ENCODE measurements at regions not wholly inside any gene's neighbourhood (a gene's known extent, or its start where the extent isn't known, plus 50 kb on each side); places are given as distances from the start of the nearest gene placed in this dataset.
A peak's percentile ranks its signal among the peaks of the same experiment; 100 is the strongest.
"Not testable (repeated sequence)": the region's sequence is repeated elsewhere in the genome, so short reads cannot be mapped to it uniquely, and the experiment has no call there.

DNA sequence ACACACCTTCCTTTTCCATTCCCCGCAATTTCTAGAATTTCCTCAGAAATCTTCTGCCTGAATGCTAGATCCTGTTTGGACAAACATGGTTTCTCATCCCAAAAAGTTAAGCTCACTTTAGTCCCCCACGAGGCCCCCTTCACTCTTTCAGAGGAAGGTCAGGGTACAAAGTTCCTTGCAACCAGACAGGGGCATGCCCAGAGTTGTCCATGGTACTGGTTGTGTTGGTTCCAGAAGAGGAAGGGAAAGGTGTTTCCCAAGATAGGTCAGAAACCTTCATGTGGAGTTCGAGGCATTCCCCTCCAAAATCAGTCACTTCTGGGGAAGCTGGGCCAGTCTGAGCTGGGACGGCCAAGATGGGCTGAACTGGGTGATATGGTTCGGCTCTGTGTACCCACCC is 167.6 kb upstream of the MAFB start:
- DNase-seq (ENCODE audit: low spot score): no peak

DNA sequence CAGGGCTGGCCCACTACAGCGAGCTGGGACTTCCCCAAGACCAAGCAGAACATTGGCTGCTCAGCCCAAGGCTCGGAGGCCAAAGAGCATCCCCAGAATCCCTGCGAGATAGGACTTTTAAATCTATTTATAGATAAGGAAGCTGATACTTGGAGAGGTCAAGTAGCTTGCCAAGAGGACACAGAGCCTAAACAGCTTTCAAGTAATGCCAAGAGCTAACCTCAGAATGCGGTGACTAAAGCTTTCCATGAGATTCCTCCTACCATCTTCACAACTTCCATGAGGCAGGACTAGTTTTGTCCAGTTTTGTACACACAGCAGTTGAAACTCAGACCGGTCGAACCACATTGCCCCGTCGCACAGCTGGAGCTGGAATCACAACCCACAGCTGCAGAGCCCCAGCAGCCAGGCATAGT is 168.1 kb upstream of the TOP1 start:
- no peak for DNase-seq (ENCODE audit: low spot score)

DNA sequence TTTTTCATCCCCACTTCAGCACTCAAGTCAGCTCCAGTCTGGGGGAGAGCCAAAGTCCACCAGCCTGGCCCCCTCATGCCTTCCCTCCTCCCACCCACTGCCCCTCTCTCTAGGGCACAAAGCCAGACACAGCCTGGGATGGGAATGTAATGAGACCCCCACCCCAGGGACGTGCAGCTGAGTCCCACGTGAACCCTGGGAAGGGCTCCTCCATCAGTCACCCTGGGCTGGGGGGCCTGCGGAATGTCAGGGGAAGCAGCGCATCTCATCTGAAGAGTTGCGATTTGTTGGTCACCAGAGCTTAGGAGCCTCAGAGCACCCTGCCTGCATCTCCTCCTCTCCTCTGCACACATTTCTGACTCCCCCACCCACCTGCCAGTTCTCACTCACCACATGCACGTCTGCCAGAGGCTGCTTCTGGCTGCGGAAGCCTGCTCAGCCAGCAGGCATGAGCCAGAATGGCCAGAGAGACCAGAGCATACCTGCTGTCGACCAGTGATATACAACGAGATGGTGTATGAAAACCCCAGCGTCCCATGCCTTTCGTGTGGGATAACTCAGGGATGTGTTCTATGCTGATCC is 167.1 kb upstream of the TOP1 start:
- DNase-seq (ENCODE audit: low spot score): no peak

DNA sequence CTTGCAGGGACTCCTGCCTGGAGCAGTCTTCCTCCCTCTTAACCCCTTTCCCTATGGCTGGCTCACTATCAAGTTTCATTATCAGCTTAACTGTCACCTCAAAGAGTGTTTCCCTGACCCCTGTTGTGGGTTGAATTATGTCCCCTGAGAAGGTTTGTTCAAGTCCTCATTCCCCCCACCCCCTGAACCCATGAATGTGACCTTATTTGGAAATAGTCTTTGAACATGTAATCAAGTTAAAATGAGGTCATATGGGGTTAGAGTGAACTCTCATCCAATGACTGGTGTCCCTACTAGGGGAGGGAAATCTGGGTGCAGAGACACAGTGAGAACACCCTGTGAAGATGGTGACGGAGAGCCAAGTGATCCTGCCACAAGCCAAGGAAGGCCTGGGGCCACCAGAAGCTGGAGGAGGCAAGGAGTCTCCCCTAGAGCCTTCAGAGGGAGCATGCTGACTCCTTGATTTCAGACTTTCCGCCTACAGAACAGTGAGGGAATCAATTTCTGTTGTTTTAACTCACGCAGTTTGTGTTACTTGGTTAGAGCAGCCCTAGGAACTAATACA is 165.2 kb upstream of the TOP1 start:
- no peak for DNase-seq (ENCODE audit: low spot score)

DNA sequence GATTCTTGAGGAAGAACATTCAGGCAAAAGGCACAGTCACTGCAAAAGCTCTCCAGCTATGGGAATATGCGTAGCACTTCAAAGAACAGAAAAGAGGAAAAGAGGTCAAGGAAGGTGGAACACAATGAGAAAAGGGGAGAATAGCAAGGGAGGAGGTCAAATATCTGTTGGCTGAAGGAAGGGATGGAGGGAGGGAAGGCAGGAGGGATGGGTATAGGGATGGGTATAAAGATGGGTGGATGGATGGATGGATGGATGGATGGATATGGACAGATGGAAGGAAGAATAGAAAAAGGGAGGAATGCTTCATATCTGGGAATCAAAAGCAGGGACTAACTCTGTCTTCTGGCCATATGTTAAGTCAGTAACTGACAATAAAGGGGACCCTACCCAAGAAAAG is 164.2 kb upstream of the TOP1 start:
- DNase-seq (ENCODE audit: low spot score): no peak

DNA sequence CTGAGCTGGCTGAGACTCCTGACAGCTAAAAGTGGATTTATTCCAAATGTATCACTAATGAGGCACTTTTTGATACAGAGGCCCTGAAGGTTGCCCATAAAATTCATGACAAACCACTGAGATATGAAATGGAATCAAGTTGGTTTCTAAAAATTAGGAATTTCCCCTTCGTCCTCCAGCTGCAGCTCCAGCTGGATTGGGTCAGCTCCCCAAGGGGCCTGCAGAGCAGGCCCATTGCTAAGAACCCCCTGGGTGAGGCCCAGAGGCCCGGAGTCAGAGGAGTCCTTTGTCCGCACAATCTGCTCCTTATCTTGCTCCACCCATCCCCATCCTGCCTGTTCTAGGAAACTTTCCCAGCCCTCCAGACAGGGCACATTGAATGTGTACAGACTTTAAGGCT is 163.5 kb upstream of the TOP1 start:
- DNase-seq (ENCODE audit: low spot score): no peak

DNA sequence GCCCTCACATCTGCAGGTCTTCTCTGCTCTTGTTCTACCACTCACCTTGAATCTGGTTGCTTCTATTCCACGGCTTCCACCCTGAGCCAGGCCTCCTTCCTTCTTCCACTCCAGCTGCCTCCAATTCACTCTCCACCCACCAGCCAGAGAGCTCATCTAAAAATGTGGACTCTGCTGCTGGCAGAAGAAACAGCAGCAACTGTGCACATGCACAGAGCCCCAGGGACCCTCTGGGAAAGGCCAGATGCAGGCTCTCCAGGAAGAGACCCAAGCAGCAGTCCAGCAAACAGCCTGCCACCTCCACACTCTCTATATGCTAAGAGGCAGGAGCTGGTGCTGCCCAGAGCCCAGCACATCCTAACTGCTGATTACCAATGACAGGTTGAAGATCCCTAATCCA is 162.6 kb upstream of the TOP1 start:
- no peak for DNase-seq (ENCODE audit: low spot score)

DNA sequence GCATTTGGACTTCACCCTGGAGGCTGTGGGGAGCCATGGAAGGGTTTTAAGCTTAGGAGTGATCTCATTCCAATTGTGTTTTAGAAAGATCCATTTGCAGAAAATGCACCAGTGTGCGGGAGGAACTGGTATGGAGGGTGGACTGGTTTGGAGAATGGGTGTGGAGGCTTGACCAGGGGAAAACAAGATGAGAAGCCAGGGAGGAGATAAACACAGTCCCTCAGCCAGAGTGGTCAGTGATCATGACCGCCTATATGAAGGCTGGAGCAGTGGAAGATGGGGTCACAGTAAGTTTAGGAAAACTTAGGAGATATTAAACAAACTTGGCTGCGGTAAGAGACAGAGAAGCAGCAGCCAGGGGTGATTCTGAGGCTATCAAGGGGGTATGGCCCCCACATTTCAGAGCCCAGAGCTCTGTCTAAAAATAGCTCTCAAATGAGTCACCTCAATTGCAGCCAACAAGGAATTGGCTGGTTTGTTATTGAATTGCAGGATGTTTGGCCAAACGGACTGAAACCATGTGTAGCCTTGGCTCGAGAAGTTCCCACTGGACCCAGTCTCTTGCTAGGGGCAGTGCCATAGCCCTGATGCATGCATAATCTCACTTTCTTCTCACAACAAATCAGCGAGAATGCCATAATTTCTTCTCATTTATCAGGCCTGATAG is 159.9 kb upstream of the TOP1 start:
- DNase-seq (ENCODE audit: low spot score): no peak

DNA sequence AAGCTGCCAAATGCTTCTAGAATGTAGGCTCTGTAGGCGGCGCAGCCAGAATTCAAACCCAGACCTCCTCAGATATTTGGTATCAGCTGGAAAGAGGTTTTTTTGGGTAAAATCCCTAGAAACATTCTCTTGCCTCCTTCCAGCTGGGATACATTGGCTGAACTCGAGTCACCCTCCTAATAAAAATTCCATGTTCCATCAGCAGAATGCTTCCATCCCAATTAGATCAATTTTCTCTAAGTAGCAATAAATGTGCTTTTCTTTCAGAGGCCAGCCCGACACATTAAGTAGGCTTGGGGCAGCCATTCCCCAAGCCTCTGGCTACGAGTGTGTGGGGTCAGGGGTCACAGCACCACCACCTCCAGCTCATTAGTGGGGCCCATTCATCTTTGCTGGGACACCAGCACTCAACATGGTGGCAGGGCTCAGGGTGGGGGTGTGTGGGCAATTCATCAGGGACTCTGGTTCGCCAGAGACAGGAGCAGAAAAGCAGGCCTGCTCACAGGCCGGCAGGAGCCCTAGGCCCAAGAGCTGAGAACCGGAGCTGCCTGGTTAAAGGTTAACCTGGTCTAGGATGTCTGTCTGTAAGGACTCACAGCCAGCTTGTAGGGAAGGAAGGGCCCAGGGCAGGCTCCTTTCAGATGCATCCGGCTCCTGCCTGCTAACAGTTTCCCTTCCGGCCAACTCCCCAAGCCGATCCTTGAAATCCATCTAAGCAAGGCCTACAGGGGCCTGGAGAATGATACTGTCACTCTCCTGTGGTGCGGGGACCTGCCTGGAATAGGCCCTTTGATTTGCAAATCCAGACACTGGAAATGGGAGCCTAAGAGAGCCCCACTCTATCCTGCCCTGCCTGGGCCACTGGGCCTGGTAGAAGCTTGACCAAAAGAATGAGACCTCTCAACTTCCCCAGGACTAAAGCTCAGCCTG is 159.1 kb upstream of the TOP1 start:
- no peak for DNase-seq (ENCODE audit: low spot score)

DNA sequence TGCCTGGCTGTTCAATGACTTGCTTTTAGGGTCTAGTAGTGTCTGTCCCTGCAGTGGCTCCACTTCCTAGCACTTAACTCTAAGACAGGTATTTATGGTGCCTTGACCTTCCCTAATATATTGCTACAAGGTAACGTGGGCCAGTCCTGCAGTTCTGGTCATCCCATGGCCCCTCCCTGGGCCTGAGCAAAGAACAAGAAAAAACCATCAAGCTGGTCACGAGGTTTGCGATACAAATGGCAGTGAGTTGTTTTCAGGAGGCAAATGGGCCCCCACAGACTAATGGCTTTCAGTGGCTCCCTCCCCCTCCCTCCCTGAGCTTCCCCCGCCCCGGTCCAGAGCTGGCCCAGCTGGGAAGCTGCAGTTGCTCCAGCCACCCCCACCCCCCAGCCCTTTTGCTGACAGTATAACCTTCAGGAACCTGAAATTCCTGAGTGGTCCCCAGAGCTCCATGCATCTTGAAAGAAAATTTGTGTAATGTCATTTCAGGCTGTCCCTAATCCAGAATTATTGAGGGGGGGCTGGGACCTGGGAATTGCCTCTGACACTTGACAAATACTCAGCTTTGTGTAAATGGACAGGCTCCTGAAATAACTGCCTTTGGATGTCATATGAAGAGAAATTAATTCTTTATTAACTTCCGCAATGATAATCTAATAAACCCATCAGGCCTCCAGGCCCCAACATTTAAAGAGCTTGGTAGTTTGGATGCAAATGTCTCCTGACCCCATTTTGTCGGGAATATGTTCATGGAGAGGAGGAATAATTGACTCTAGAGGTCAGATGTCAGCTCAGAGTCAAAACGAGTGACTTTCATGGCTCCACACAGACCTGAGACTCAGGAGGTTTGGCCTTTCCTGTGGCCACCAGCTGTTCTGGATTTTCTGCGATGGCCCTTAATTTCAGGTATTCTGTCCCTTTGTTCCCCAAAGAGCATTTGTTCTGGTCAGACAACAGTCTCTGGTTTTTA is 153.2 kb upstream of the TOP1 start:
- DNase-seq (ENCODE audit: low spot score): no peak

DNA sequence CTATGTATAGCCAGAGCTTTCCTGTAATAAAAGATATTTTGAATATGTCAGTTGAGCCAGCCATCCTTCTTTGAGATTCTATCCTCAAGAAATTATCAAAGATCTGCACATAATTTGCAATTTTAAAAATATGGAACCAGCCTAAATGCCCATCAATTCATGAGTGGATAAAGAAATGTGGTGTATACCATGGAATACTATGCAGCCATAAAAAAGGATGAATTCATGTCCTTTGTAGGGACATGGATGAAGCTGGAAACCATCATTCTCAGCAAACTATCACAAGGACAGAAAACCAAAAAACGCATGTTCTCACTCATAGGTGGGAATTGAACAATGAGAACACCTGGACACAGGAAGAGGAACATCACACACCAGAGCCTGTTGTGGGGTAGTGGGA is 150.5 kb upstream of the TOP1 start:
- DNase-seq (ENCODE audit: low spot score): not testable (repeated sequence)

DNA sequence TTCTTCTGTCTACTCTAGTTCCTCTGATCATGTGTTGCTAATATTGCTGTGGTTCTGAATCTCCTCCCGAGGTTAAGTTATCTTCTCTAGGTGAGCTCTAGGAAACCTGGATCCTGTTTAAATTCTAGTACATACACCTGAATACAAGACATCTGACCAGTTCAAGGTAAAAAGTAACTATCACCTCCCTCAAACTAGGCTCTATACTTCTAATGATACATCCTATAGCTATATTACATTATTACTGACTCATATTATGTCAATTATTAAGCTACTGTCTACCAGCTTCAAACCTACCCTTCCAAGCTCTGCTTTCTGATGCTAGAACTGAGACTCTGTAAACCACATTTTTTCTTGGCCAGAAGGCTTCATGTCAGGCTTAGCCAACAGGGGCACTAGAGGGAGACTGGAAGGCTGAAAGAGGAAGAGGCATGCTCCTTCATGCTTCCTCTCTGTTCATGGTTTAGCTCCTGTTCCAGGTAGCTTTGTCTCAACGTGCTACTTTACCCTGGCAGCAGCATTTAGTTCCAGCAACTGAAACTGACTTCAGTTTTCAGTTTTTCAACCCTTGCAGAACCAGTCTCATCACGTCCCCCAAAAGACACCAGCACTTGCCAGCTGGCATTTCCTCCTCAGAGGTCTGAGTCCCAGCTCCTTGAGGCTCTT is 148.4 kb upstream of the TOP1 start:
- DNase-seq (ENCODE audit: low spot score): peak; percentile 35

DNA sequence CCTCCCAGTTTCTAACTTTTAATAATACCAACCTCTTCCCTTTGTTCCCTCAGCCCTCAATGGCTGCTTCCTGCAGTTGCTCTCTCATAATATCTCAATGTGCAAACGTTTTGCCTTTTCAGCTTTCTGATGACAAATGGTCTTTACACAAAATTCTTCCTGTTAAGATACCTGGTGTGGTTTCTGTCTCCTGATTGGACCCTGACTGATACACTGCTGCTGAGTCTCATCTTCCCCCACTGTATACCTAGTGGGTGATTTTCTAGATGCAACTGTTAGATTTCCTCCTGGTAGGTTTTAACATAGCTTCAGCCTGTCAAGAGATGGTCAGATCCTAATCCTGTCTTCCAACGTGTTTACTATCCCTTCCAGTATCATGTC is 147.9 kb upstream of the TOP1 start:
- no peak for DNase-seq (ENCODE audit: low spot score)

DNA sequence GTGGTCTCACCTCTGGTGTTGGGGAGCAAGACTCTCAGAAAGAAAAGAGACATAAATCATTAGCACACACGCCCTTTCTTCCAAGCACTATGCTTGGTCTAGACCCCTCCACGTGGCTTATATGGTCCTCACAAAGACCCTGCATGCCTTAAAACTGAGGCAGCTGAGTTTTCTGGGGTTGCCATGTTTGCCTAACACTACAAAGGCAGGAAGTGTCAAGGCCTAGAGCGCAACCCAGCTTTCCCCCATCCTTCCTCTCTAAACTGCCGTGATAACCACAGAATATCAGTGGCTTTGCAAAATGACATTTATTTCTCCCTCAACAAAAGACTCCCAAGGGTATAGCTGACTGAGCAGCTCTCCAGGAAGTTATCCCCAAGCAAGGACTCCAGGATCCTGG is 146.5 kb upstream of the TOP1 start:
- DNase-seq (ENCODE audit: low spot score): no peak

DNA sequence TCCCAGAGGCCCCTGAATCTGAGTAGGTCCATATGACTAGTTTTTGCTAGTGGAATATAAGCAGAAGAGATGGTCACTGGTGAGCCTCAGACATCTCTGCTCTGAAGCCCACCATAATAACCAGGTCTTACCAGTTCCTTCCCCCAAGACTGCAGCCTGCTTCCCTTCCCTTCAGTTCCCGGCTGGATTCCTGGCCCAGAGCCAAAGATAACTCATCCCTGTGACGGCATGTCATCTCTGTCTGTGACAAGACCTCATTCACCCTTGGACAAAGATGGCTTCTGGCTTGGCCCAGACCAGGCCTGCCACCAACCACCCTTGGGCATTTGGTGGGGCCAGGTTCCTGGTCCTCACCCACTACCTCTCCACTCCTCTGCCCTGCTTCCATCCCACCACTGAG is 145.5 kb upstream of the TOP1 start:
- no peak for DNase-seq (ENCODE audit: low spot score)

DNA sequence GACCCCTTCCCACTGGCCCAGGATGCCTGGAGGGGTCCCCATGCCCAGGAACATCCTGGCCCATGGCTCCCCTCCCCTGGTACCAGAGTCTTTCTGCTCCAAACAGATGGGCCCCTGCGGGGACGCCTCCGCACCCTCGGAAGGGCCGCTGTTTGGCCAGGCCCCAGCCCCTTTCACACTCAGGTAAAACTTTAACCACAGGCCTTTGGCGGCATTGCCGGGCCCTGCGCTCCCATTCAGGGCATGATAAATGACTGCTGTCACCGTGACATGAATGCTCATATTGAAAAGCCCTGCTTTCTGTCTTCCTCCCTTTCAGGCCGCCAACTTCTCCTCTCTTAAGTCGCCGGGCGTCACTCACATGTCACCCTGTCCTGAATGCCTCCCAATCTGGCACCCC is 141.5 kb upstream of the TOP1 start:
- no peak for DNase-seq (ENCODE audit: low spot score)

DNA sequence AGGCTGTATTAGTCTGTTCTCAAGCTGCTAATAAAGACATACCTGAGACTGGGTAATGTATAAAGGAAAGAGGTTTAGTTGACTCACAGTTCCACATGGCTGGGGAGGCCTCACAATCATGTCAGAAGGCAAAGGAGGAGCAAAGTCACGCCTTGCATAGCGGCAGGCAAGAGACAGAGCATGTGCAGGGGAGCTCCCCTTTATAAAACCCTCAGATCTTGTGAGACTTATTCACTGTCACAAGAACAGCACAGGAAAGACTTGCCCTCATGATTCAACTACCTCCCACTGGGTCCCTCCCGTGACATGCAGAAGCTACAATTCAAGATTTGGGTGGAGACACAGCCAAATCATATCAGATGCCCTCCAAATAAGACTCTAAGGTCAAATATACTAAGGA is 139.4 kb upstream of the TOP1 start:
- DNase-seq (ENCODE audit: low spot score): not testable (repeated sequence)

DNA sequence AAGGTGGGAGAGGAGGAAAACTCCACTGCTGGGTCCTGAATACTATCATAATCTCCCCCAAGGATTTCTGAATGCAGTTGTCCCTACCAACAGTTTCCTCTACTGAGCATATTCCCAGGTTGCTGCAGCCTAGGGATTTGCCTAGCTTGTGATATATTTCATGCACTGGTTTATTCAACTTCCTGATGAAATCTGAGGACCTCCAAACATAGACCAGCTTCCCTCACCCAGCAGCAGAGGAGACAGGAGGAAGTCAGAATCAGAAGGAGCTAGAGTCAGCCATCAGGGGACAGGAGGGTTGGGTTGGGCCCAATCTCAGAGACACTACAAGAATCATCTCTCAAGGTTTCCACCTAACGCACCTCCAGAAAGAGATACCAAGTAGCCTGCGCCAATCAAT is 138.4 kb upstream of the TOP1 start:
- no peak for DNase-seq (ENCODE audit: low spot score)

DNA sequence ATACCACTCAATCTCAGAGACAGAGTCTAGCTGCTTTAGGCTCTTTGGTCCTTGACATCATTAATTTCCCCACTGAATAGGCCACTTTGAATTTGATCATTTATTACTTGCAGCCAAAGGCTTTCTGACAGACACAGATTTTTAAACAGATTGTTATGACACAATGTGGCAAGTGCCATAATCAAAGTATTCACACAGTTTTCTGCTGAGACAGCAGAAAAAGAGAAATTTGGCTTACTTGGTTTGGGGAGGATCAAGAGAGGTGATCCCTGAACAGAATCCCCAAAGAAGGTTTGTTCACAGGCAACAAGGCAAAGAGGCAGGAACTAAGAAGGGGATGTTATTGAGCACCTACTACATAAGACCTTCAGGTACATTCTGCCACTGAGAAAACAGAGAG is 138.0 kb upstream of the TOP1 start:
- DNase-seq (ENCODE audit: low spot score): no peak

DNA sequence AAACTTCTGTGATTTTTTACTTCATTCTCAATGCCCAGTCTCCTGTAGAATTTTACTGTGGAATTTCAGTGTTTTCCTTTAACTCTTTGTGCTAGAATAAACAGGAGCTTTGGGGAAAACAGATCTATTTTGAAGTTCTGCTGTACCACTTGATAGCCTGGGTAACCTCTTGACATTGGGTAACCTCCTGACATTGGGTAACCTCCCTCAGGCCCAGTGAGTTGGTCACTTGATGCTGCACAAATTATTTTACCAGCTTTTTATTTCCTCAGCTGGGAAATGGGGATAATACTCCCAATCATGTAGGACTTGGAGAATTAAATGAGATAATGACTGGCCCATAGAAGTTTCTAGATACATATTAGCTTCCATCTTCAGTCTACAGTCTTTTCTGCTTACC is 137.3 kb upstream of the TOP1 start:
- DNase-seq (ENCODE audit: low spot score): no peak

DNA sequence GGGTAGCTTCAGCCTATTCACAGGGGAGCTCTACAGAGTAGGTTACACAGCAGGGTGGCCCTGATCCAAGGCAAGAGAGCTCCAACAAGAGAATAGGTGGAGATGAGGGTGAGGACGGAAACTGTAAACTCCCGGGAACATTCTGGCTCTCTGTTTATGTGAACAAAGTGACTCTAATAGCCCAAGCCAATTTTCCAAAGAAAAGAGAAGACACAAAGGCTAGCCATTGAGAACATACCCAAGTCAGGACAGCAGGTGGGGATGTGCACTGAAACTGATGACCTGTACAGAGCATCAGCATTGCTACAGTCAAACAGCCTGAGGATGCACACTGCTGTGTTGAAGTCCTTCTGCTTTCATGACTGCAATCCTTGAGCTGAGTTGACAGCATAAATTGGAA is 136.0 kb upstream of the TOP1 start:
- peak; percentile 50 for DNase-seq (ENCODE audit: low spot score)
